ENCODE measurements at regions not wholly inside any gene's neighbourhood (a gene's known extent, or its start where the extent isn't known, plus 50 kb on each side); places are given as distances from the start of the nearest gene placed in this dataset.

DNA sequence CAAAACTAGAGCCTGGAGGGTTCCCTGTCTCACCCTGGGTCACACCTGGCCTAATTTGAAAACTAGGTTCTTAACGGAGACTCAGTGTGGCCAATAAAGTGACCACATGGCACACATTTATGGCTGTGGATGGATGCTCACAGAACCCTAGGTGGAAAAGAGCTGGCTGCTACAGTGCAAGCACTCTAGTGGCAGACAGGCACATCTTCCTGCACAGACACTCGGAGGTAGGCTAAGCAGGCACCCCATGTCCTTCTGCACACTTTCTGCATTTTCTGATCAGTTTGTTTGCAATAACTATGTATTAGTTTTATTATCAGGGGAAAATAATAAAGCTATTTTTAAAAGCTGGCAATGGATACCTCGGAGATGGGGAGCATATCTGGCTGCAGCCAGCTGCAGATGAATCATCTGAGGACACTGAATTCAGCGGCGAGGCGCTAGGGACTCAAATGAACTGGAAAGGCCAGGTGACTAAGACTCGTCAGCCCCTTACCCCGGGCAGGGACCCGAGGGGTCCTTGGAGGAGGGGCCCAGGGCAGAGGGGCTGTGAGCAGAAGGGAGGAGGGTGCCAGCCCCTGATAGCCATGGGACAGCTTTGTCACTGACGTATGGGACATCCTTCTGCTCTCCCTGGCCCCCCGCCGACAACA is 96.2 kb downstream of the OLFM1 start:
- no peak overlapping the region for H3K4me3 ChIP-seq (ENCODE audit: low read depth, low read length)
- TF ChIP-seq MYC (IDR thresholded peaks at IDR 0.05; ENCODE audit: low read depth, low read length), result no peak
- TF ChIP-seq, protein P1, sequence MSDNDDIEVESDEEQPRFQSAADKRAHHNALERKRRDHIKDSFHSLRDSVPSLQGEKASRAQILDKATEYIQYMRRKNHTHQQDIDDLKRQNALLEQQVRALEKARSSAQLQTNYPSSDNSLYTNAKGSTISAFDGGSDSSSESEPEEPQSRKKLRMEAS (IDR thresholded peaks at IDR 0.05; ENCODE audit: low read depth, low read length), result no peak
- no peak for DNase-seq (ENCODE audit: low read depth)

DNA sequence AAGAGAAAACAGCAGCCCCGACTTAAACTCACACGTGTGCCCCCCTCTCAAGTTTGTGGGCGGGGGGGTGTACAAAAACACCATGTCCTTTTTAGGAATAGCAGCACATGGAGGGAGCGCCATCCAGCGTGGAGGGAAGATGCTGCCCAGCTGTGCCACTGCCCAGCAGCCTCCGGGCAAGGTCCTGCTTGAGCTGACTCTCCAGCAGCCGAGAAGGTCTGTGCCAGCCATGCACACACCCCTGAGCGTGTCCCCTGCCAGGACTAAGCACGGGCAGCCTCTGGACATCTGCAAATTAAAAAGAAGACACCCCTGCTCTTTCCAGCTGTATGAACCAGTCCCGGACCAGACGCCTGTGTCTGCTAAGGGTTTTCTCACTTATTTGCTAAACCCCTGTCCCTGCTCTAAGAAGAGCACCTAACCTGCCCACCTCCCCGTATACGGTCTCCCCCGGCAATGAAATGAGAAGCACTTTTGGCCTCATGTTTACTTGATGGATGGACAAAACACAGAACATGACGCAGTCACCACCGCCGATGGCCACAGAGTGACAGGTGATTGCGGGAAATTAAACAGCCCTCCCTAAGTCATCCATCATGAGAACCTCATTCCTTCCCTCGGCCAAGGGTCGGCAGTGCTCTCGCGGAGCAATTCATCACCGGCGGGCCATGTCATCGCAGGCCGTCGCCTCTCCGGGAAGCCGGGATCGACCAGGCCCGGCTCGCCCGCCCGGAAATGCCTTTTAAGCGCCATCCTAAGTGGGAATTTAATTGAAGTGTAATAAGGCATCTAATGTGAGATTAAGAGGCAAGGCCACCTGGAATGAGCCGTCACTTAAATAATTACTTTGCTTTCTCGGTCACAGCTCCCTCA is 96.9 kb downstream of the OLFM1 start:
- no peak for DNase-seq (ENCODE audit: low read depth)
- no peak for TF ChIP-seq POLR2A (IDR thresholded peaks at IDR 0.05; ENCODE audit: extremely low read depth, insufficient read length)
- TF ChIP-seq, protein P1 (IDR thresholded peaks at IDR 0.05; ENCODE audit: low read depth, low read length), result no peak
- TF ChIP-seq MYC (IDR thresholded peaks at IDR 0.05; ENCODE audit: low read depth, low read length), result no peak
- H3K4me3 ChIP-seq (ENCODE audit: low read depth, low read length), result no peak overlapping the region

DNA sequence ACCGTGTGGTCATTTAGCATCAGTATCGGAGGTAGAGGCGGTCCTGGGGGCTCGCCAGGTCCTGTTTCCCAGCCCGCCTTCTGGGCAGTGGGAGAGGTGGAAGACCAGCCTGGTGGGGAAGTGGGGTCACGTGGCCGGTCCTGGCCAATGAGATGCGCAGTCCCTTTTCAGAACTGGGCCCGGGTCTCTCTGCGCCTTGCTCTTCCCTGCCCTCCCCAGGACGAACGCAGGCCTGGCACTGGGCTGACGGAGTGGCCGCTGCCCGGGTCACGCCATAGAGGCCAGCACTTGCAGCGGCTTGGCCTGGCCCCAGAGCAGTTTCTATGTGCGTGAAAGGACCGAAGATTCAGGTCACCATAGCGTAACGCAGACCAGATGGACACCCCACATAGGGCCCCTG is 97.6 kb downstream of the OLFM1 start:
- no peak for DNase-seq (ENCODE audit: low read depth)
- H3K4me3 ChIP-seq (ENCODE audit: low read depth, low read length), result no peak overlapping the region
- TF ChIP-seq, protein P1 (IDR thresholded peaks at IDR 0.05; ENCODE audit: low read depth, low read length), result no peak
- TF ChIP-seq, protein P2, sequence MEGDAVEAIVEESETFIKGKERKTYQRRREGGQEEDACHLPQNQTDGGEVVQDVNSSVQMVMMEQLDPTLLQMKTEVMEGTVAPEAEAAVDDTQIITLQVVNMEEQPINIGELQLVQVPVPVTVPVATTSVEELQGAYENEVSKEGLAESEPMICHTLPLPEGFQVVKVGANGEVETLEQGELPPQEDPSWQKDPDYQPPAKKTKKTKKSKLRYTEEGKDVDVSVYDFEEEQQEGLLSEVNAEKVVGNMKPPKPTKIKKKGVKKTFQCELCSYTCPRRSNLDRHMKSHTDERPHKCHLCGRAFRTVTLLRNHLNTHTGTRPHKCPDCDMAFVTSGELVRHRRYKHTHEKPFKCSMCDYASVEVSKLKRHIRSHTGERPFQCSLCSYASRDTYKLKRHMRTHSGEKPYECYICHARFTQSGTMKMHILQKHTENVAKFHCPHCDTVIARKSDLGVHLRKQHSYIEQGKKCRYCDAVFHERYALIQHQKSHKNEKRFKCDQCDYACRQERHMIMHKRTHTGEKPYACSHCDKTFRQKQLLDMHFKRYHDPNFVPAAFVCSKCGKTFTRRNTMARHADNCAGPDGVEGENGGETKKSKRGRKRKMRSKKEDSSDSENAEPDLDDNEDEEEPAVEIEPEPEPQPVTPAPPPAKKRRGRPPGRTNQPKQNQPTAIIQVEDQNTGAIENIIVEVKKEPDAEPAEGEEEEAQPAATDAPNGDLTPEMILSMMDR (IDR thresholded peaks at IDR 0.05; ENCODE audit: low read depth, low read length), result no peak
- TF ChIP-seq MYC (IDR thresholded peaks at IDR 0.05; ENCODE audit: low read depth, low read length) (no peak), POLR2A (IDR thresholded peaks at IDR 0.05; ENCODE audit: extremely low read depth, insufficient read length) (no peak)

DNA sequence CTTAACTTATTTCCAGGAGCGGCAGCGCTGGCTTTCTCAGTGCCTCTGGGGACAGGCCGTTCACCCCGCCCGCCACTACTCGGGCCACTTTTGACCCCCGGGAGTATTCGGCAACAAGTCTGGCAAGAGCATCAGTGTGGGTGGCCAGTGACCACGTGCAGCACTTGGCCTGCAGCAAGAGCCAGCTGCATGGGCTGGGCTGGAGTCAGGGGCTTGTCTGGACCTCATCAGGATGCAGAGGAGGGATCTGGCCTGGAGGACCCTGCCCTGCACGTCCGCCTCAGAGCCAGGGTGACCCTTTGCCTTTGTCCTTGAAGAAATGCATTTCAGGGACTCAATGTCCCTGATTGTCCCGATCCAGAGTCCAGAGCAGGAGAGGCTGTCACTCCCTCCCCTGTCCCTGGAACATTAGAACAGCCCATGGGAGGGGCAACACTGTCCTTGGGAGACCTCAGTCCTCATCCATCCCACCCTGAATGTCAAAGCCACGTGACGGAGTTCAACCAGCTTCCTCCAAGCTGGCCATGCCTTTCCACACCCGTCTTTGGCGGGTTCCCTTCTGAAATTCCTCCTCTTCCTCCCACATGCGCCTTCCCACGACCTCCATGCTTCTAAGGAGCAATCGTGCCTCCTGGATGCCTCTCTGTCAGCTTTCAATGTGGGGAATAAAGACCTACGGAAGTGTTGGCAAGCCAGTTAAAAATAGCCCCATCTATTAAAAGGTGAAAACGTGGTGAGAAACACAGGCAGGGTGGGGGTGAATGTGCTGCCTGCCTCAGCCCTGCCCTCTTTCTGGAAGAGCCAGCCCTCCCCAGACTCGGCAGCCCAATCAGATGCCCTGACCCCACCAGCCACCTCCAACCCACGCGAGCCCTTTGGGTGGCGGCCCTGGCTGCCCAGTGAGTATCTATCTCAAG is 99.0 kb downstream of the OLFM1 start:
- H3K4me3 ChIP-seq (ENCODE audit: low read depth, low read length), result no peak overlapping the region
- TF ChIP-seq MYC (IDR thresholded peaks at IDR 0.05; ENCODE audit: low read depth, low read length), result no peak
- no peak for TF ChIP-seq POLR2A (IDR thresholded peaks at IDR 0.05; ENCODE audit: extremely low read depth, insufficient read length)
- TF ChIP-seq, protein P2 (IDR thresholded peaks at IDR 0.05; ENCODE audit: low read depth, low read length), result no peak
- TF ChIP-seq, protein P1 (IDR thresholded peaks at IDR 0.05; ENCODE audit: low read depth, low read length), result no peak
- DNase-seq (ENCODE audit: low read depth), result no peak

DNA sequence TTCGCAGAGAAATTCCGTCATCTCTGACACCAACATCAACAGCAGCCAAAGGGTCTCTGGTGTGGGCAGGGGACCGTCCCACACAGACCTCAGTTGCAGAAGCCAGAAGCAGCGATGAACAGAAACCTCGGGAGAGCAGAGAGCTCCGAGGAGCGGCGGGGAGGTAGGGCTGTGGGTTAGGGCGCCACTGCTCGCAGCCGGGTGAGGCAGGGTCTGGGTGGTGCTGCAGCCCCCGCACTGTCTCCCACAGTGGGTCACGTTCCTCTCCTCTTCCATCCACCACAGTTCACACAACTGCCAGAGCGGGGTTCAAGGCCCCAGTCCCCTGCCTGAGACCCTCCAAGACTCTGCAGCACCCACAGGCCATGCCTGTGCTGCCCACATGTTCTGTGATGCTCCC is 99.9 kb downstream of the OLFM1 start:
- TF ChIP-seq, protein P2 (IDR thresholded peaks at IDR 0.05; ENCODE audit: low read depth, low read length), result no peak
- TF ChIP-seq POLR2A (IDR thresholded peaks at IDR 0.05; ENCODE audit: extremely low read depth, insufficient read length), result no peak
- no peak for TF ChIP-seq MYC (IDR thresholded peaks at IDR 0.05; ENCODE audit: low read depth, low read length)
- TF ChIP-seq, protein P1 (IDR thresholded peaks at IDR 0.05; ENCODE audit: low read depth, low read length), result no peak
- no peak for DNase-seq (ENCODE audit: low read depth)
- H3K4me3 ChIP-seq (ENCODE audit: low read depth, low read length), result no peak overlapping the region

DNA sequence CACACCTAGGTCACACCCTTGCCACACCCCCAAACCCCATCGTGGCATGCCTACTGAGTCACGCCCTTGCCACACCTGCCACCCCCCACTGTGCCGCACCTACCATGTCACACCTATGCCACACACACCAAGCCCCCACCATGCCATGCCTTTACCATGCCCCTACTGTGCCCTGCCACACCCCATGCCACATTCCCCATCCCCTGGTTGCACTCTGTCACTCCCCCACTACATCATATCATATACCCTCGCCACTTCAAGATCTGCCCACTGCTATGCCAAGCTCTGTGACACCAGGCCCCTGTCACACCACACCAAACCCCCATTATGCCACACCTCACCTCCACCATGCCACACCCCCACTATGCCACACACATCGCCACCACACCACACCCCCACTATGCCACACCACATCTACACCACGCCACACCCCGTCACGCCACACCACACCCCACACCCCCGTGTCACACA is 101.2 kb downstream of the OLFM1 start:
- TF ChIP-seq, protein P2 (IDR thresholded peaks at IDR 0.05; ENCODE audit: low read depth, low read length), result no peak
- TF ChIP-seq, protein P1 (IDR thresholded peaks at IDR 0.05; ENCODE audit: low read depth, low read length), result no peak
- TF ChIP-seq POLR2A (IDR thresholded peaks at IDR 0.05; ENCODE audit: extremely low read depth, insufficient read length) (no peak), MYC (IDR thresholded peaks at IDR 0.05; ENCODE audit: low read depth, low read length) (no peak)
- no peak for DNase-seq (ENCODE audit: low read depth)
- H3K4me3 ChIP-seq (ENCODE audit: low read depth, low read length), result no peak overlapping the region

All from NB4 (cell line).